Gastrocnemius medialis (tissue), 4 donors: ENCODE measurements at regions not wholly inside any gene's neighbourhood (a gene's known extent, or its start where the extent isn't known, plus 50 kb on each side); places are given as distances from the start of the nearest gene placed in this dataset.

Experiments
- CTCF ChIP-seq, 5 experiments: fragments of 450-650 bp in 3 of 5; fragments of 200-600 bp in 2 of 5; sonication (generic) in 2 of 5; IDR thresholded peaks in 4 of 5; conservative IDR thresholded peaks in 1 of 5; 1 replicate in 4 of 5; 2 replicates in 1 of 5; pipeline ENCODE4 v1.5.1; 2016 to 2019; ENCODE audit warnings: antibody characterized with exemption in 5 of 5, mild to moderate bottlenecking in 3 of 5, moderate library complexity in 3 of 5
- POLR2A ChIP-seq, 2 donors: fragments of 450-650 bp; IDR thresholded peaks; one replicate each; pipeline ENCODE4 v1.6.1; 2017; ENCODE audit warnings: antibody characterized with exemption in 2 of 2, mild to moderate bottlenecking in 2 of 2, moderate library complexity in 2 of 2

GRCh38 chr6:169097381-169097959 is 156.2 kb downstream of the THBS2 start:
- TF ChIP-seq POLR2A (IDR thresholded peaks at IDR 0.05) = no peak
- no peak for TF ChIP-seq CTCF (IDR thresholded peaks at IDR 0.05 in 4 of 5, conservative IDR thresholded peaks at IDR 0.05 in 1 of 5)
